ENCODE measurements at regions not wholly inside any gene's neighbourhood (a gene's known extent, or its start where the extent isn't known, plus 50 kb on each side); places are given as distances from the start of the nearest gene placed in this dataset.
"Not testable (repeated sequence)": the region's sequence is repeated elsewhere in the genome, so short reads cannot be mapped to it uniquely, and the experiment has no call there.

DNA sequence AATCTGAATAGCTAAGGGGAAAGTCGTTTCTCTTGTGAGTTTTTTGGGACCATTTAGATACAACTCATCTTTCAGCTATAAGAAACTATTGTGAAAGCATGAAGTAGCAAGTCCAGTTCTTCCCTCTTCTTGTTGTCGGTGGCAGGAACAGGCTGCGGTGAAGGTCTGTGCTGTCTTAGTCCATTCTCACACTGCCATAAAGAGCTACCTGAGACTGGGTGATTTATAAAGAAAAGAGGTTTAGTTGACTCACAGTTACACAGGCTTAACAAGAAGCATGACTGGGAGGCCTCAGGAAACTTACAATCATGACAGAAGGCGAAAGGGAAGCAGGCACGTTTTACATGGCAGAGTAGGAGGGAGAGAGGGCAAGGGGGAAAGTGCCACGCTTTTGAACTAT, 261.8 kb downstream of the GATA3 start:
- no peak for DNase-seq

DNA sequence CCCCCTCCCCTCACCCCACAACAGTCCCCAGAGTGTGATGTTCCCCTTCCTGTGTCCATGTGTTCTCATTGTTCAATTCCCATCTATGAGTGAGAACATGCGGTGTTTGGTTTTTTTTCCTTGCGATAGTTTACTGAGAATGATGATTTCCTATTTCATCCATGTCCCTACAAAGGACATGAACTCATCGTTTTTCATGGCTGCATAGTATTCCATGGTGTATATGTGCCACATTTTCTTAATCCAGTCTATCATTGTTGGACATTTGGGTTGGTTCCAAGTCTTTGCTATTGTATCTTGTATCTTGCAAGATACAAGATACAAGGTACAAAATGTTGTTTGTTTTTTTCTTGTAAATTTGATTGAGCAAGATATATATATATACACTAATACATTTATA, 263.9 kb downstream of the GATA3 start:
- not testable (repeated sequence) for DNase-seq

DNA sequence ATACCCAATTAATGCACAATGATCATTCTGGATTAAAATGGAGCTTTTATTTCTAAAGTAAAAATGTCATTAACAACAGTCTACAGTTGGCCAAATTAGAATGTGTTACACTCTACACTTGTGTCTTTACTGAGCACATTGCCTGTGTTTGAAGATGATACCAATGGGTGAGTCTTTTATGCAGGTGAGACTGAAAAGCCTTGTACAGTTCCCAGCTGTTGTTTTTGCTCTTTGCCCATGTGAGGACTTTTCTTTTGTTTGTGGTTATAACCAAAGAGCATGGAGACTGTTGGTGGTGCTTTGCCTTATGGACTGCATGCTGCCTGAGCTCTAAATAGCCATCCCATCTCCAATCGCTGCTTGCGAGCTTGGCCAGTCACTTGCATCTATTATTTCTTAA, 264.5 kb downstream of the GATA3 start:
- DNase-seq: no peak

DNA sequence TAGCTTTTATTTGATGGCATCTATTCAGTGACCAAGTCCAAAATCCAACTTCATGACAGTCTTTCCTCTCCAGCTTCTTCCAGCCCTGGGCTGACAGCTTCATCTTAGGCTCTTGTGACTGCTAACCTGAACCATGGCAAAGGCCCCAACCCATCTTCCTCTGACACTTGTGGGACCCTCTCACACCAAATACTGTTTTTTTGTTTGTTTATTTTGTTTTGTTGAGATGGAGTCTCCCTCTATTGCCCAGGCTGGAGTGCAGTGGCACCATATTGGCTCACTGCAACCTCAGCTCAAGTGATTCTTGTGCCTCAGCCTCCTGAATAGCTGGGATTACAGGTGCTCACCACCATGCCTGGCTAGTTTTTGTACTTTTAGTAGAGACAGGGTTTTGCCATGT, 265.2 kb downstream of the GATA3 start:
- DNase-seq: no peak

DNA sequence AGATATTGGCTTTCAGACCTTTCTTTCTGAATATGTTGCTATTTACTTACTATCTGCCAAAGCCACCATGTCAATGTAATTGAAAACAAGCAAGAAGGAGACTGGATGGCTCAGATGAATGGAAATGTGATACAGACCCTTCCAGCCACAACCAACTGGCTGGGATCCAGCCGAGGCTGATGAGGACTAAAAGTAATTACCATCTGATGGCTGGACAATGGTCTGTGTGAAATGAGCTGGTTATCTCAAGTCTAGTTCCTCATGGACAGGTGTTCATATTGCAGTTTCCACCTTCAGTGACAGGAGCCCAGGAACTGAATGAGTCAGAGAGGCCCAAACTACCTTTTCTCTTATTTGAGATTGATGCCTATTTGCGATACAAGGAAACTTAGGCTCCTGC, 267.5 kb downstream of the GATA3 start:
- no peak for DNase-seq

DNA sequence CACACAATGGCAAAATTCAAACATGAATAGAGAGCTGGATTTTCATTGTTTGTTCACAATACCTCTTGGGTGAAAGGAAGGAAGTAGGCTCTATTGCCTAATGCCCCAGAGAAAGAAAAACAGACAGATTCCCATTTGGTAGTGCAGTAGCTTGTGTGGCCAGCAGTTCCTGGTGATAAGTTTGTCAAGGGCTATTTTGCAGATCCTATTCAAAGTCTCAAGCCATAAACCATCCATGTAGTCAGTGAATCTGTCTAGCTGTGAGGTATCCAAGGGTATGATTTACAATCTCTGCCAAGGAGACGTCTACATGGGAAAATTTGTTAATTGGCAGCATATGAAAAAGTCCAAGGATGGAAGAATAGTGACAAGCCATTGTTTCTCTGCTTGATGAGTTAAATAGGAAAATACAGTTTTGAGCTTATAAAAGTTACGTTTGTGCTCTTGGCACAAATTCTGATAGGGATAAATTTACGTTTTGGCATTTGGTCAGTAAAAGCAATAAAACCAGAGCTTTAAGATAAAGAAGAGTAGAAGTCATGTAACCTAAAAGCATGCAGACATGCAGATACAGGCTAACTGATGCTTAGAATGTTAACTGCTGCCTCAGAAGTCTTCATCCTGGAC, 269.1 kb downstream of the GATA3 start:
- no peak for DNase-seq

DNA sequence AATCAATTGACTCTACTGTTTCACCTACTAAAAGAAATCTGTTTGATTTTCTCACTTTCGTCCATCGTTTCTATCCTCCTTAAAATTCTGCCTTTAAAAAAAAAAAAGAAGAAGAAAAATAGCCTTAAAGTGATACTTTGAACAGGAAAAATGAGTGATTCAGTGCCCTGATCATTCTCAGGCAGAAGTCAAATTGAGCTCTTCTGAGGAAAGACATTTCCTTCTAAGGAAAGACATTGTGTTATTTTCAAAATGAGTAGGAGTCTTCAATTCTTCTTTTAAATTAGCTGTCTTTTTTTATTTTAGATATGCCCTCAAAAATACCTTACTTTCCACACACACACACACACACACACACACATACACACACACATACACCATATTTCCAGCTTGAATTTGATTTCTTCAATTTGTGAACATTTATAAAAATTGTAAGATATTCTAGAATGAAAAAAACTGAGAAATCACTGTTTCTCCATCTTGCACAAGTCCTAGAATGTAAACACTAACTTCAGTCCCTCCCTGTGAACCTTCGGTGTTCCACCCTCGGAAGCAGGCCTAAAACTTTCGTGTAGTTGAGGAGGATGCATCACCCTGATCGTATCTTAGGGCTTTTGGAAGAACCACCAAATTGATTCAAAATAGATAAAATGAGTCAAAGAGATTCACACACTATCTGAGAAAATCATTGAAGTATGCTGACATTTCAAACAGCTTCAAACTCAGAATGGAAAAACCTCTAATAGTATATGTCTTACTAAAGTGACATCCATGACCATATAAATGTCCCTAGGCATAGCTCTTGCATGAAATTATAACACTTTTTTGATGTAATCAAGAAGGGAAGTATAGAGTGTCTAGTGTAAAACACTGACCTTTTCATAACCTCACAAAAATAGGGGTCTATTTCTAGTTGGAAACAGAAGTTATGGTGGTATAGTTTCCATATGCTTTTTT, 270.8 kb downstream of the GATA3 start:
- no peak for DNase-seq

DNA sequence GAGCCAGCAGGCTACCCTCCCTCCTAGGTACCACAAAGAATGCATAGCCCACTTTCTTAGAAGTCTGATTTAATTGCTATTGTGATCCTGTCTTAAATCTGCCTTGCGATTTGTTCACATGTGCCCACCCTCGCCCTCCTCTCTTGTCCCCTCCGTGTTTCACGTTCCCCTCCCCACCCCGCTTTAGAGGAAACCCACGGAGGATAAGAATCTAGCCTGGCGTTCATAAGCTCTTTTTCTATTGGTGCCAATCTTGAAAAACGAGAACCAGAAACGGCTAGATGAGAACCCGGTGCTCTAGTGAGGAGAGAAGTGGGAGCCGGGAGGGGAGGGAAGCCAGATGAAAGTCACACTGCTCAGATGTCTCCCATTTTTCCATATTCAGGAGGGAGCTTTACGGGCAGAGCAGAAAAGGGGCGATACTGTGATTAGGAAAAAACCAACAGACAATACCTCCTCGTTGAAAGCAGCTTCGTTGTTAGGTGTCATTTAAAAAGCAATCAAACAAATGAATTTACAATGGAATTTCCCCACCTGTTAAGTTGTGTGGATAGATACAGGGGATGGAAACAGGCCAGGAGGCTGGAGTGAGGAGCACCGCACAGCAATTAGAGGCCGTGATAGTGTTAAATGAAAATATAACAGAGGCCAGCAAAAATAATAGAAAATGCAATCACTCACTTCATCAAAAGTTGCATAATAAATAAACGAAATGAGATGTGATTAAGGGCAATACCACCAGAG, 272.1 kb downstream of the GATA3 start:
- no peak for DNase-seq

DNA sequence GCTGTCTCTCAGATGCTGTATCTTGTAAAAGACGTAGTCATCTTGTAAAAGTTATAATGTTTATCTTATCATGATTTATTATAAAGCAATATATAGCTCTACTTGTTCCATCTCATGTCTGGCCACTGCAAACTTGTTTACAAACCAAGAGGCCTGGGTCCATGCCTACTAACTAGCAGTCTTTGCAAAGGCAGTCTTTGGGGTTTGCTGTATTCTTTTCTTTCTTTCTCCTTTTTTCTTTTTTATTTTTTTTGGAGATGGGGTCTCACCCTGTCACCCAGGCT, 272.6 kb downstream of the GATA3 start:
- DNase-seq: no peak

DNA sequence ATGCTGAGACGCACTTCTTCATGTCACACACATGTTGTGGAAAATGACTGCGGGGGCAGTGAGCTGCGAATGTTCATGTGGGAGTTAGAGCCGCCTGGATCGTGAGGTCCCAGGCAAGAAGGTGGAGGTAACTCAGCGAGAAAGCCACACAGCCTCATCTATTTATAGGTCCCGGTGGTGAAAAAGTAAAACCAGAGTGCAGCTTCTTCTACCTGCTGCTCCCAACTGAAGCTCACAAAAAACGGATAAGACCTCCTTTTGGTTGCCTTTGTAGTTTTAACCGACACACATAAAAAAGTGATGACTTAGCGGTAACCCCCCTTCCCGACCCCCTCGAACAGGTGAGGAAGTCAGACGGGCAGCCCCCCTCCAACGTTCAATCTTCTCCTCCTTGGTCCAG, 276.9 kb downstream of the GATA3 start:
- no peak for DNase-seq

DNA sequence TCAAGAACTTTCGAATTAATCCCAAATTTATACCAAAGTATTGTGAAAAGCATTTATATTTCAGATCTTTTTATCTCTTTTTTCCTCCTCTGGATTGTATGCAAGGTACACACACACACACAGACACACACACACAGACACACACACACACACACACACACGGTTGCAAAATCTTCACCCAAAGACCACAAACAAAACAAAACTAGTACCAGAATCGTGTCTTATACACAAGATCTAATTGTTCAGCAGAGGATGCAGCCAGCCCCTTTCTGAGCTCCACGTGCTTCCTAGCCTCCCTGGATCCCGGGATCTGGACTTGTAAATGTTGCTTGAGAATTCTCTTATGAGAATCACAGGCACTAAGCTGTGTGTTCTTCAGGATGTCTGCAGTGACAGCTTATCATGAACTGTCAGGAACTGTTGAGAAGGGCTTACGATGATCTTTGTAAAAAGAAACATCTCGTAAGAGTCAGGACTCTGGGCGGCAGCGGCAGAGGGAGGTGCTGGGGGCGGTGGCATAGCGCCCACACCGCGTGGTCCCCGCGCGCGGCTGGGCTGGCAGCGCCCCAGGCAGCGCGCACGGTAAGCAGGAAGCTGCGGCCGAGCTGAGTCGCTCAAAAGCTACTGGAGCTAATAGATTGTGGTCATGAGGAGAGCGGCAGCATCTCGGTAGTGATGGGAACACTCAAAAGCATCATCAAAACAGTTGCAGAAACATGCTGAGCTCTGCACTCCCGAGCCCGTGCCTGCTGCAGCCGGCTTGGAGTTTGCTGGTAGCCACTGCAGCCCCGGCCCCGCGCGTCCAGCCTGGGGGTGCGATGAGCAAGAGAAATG, 277.6 kb downstream of the GATA3 start:
- no peak for DNase-seq

DNA sequence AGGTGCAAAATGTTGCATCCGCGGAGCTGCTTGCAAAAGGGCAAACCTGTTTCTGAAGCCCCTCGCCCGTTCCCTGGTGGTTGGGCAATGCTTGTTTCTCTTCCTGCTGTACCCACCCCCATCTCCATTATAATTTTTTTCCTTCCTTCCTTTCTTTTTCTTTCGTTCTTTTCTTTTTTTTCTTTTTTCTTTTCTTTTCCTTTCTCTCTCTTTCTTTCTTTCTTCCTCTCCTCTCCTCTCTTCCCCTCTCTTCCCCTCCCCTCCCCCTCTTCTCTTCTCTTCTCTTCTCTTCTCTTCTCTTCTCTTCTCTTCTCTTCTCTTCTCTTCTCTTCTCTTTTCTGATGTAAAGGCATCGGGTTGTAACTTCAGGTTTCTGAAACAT, 278.2 kb downstream of the GATA3 start:
- DNase-seq: no peak

DNA sequence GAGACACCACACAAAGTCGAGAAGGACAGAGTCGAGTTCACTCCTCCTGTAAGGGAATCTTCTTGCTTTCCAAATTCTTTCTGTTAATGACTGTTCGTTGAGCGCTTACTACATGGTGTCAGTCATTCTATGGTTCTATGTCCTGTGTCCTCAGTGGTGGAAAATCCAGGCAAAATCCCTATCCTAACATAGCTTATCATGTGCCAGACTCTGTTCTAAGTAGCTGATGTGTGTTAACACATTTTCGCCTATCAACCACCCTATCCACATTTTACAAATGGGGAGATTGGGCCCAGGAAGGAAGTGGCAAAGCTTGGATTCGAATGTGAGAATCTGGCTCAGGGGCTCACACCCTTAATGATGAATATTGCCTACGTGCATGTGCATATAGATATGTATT, 280.1 kb downstream of the GATA3 start:
- DNase-seq: no peak

DNA sequence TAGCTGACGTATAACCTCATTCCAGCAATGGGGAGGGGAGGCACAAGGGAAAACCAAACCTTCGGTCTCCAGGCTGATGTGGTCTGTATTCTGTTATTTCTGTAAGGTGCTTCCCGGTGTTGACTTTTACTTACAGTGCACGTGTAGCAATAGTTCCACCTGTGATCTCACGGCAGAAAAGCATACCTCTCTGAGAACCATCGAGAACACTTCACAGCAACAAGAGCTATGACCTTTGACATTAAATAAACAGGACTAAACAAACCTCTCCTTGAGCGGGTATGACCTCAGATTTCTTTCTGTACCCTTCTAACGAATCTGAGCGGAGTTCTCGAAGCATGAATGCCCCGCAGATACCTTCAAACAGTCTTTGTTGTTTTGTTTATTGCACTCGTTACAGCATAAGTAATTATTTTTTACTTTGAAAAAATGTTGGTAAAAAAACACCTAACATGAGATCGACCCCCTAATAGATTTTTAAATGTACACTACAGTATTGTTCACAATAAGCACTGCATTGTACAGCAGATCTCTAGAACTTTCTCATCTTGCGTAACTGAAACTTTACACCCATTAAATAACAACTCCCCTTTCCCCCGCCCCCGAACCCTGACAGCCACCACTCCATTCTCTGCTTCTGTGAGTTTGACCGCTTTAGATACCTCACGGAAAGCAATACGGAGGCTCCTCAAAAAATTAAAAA, 282.3 kb downstream of the GATA3 start:
- no peak for DNase-seq

DNA sequence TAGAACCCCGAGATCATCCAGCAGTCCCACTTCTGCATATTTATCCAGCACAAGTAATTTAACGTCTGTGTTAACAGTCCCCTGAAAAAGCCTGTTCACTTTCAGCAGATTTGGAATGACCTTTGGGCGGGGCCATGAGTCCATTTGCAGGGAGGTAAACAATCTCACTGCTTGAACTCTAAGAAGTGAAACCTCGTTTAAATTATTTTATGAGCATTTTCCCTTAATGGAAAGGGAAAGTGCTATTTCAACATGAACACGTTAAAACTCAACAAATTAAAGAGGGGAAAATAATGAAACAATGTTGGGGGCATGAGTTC, 282.8 kb downstream of the GATA3 start:
- no peak for DNase-seq

DNA sequence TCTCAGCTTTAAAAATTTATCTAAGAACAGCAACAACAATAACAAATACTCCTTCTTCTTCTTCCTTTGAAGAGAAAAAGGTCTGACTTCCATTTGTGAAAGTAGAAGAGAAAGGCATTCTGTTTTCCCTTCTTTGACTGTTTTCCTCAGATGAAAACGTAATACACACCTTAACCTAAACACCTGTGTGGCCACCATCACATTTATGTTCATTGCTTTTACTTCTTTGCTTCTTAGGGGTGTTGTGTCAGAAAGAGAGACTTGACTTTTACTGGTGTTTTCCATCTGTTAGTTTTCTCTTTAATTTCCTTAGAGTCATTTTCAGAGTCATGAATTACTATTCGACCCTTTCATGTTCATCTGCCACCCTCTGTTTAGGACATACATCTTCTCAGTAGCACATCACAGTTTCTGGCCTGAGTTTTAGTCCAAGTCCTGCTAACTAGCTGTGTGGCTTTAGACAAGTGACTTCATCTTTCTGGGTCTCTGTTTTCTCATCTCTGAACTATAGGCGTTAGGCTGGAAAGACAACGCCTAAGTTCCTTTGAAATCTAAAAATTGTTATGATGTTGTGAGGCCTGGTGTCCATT, 283.8 kb downstream of the GATA3 start:
- no peak for DNase-seq

DNA sequence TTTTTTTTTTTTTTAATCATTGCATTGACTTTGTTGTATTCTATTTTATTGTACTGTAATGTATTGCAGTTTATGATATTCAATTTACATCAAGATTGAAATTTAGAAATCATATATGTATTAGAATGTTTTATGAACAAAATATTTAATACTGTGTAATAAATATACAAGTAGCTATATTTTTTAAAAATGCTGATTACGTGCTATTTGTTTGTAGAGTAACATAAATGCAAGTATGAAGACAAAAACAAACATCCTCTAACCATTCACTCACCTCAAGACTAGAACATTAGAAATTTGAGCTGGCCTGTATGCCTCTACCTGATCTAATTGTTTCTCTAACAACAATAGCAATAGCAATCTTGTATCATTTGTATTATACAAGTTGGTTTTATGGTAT, 290.3 kb downstream of the GATA3 start:
- no peak for DNase-seq

DNA sequence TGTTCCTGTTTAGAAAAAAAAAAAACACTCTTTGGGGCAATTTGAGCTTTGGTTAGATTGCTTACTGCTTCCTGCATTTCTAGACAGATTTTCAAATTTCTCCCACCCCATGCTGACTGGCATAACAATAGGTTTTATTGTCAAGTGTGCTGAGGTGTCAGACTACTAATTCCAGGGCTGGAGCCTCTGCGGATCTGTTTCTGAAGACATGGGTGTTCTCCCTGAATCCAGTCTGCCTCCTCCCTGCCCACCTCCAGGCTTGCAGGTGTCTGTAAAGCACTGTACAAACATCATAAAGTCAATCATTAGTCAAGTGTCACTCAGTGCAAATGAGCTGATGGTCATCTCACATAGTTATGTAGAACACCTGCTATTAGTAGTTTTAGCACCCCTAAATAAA, 292.4 kb downstream of the GATA3 start:
- no peak for DNase-seq

DNA sequence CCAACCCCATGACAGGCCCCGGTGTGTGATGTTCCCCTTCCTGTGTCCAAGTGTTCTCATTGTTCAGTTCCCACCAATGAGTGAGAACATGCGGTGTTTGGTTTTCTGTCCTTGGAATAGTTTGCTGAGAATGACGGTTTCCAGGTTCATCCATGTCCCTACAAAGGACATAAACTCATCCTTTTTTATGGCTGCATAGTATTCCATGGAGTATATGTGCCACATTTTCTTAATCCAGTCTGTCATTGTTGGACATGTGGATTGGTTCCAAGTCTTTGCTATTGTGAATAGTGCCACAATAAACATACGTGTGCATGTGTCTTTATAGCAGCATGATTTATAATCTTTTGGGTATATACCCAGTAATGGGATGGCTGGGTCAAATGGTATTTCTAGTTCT, 293.1 kb downstream of the GATA3 start:
- DNase-seq: not testable (repeated sequence)

DNA sequence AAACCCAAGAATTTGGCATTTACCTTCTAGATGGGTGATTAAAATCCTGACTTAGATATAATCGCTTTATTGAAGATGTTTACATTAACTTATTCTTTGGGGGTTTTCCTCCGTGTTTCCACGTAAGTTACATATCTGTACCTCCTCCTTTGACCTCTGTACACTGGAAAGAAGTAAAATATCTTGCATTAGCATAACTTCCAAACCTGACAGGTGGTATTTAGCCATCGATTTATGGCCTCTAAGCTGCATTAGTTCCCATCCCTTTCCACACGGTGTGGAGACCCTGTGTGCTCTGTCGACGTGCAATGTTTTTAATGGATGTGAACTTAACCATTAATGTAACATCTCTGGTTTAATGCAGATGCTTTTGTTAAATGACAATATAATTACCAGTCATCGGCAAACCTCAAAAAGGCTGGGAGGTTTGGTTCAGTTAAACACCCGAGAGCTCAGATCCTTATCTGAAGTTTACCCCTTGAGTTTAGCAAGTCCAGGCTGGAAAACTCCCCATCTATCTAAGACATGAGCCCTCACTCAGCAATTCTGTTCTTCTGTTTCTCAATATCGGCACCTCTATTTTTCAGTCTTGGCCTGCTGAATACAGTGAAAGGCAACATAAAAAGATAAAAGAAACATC, 295.2 kb downstream of the GATA3 start:
- no peak for DNase-seq

DNA sequence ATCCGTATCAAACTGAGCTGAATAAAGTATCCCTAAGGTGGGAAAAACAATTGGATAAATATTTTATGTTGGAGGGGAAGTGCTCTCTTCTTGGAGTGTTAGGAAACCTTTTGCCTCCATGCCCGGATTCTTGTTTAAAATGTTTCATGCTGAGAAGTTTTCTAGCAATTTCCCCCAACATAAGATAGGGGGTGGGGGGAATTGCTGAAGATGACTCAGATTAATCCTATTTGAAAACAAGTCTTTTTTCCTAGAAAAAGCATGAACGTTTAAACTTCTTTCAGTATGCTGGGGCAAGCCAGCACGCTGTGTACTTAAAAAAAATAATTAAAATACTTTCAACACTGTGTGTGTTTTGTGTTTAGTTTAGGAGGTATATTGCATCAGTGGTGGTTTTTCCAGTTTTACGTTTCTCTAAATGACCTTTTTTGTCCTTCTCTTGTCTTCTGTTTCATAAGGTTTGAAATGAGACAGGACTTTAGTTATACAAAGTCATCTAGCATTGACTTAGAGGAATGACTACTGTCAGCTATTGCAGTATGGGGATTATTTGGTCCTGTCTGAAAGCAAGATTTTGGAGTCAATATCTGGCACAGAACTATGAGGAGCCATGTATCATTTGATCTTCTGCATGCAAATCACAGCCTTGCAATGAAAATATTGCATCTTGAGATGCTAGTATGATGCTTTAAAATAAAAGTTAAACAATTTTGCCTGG, 295.9 kb downstream of the GATA3 start:
- DNase-seq: no peak

Measured in SIG-M5 (cell line).